GM13977 (cell line): ENCODE measurements at regions not wholly inside any gene's neighbourhood (a gene's known extent, or its start where the extent isn't known, plus 50 kb on each side); places are given as distances from the start of the nearest gene placed in this dataset.
"Not testable (repeated sequence)": the region's sequence is repeated elsewhere in the genome, so short reads cannot be mapped to it uniquely, and the experiment has no call there.

Experiments used
- DNase-seq: peaks from one replicate; pipeline ENCODE4 v3.0.0; 2012; ENCODE audit warnings: low spot score
- in situ Hi-C: fragments of 300-500 bp; cut with MboI; formaldehyde crosslinking; loops from one replicate; pipeline ENCODE4 v1.12.0; 2022; ENCODE audit warnings: low sequenced_read_pairs, low pct_unique_long_range_greater_than_20kb, mixed read lengths, inconsistent platforms; ENCODE audit not compliant: unreplicated experiment
- TF ChIP-seq, protein P1 (sequence below): IDR thresholded peaks from 2 replicates; pipeline ENCODE4 v1.5.1; 2012; ENCODE audit warnings: mild to moderate bottlenecking, control low read depth; ENCODE audit not compliant: insufficient read depth; ENCODE audit errors: extremely low read depth, missing control alignments

- DNase-seq: no peak
Observed at GRCh38 chr9:30935730-30936129, 1448.7 kb upstream of the ACO1 start.

DNA sequence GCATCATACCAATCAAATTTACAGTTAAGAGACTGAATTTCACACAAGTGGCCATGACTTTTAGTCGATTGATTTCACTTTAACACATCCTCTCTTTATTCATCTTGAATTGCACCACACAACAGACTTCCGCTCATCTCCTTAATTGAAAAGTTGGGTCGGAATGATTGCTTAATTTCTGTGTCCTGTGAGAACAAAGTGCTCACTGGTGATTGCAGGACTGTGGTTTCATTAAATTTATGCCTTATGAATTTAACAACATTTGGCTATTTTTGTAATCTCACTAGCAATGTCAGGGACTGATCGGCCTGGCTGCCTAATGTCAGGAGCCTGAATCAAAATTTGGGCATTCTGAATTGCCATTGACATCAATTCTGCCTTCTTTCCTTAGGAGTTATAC lies 1447.3 kb upstream of the ACO1 start:
- TF ChIP-seq, protein P1, sequence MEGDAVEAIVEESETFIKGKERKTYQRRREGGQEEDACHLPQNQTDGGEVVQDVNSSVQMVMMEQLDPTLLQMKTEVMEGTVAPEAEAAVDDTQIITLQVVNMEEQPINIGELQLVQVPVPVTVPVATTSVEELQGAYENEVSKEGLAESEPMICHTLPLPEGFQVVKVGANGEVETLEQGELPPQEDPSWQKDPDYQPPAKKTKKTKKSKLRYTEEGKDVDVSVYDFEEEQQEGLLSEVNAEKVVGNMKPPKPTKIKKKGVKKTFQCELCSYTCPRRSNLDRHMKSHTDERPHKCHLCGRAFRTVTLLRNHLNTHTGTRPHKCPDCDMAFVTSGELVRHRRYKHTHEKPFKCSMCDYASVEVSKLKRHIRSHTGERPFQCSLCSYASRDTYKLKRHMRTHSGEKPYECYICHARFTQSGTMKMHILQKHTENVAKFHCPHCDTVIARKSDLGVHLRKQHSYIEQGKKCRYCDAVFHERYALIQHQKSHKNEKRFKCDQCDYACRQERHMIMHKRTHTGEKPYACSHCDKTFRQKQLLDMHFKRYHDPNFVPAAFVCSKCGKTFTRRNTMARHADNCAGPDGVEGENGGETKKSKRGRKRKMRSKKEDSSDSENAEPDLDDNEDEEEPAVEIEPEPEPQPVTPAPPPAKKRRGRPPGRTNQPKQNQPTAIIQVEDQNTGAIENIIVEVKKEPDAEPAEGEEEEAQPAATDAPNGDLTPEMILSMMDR: no peak
- no peak for DNase-seq
- in situ Hi-C loops: no loop called here

More at GRCh38 chr9:30935730-30936129, 1448.7 kb upstream of the ACO1 start:
- in situ Hi-C loops: no loop called here
- TF ChIP-seq, protein P1: no peak

DNA sequence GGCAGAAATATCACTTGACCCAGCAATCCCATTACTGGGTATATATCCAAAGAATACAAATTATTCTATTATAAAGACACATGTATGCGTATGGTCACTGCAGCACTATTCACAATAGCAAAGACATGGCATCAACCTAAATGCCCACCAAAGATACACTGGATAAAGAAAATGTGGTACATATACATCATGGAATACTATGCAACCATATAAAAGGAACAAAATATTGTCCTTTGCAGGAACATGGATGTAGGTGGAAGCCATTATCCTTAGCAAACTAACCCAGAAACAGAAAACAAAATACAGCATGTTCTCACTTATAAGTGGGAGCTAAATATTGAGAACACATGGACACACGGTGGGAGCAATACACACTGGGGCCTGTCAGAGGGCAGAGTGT lies 1441.6 kb upstream of the ACO1 start:
- in situ Hi-C loops, DNase-seq: not testable (repeated sequence)

- no peak for DNase-seq
- in situ Hi-C loops: no loop called here
- TF ChIP-seq, protein P1: no peak
Observed at GRCh38 chr9:30943446-30944224, 1440.8 kb upstream of the ACO1 start.

- TF ChIP-seq, protein P1: no peak
- no peak for DNase-seq
- in situ Hi-C loops: no loop called here
Observed at GRCh38 chr9:30944225-30944569, 1440.2 kb upstream of the ACO1 start.

GRCh38 chr9:30944741-30945280 lies 1439.6 kb upstream of the ACO1 start:
- in situ Hi-C loops: no loop called here
- DNase-seq: no peak
- TF ChIP-seq, protein P1: no peak

- TF ChIP-seq, protein P1: no peak
- no peak for DNase-seq
- in situ Hi-C loops: no loop called here
Observed at GRCh38 chr9:30964332-30964731, 1420.1 kb upstream of the ACO1 start.
